ELR (cell line): ENCODE measurements at regions not wholly inside any gene's neighbourhood (a gene's known extent, or its start where the extent isn't known, plus 50 kb on each side); places are given as distances from the start of the nearest gene placed in this dataset.
"Not testable (repeated sequence)": the region's sequence is repeated elsewhere in the genome, so short reads cannot be mapped to it uniquely, and the experiment has no call there.

Experiments used
- DNase-seq: peaks from one replicate; pipeline ENCODE4 v3.0.0-alpha.2; 2015; ENCODE audit warnings: low read depth

- no peak for DNase-seq
Measured at GRCh38 chr2:39929531-39929930, 150.5 kb upstream of the THUMPD2 start.

GRCh38 chr2:39925312-39925711 is 146.3 kb upstream of the THUMPD2 start:
- no peak for DNase-seq

DNA sequence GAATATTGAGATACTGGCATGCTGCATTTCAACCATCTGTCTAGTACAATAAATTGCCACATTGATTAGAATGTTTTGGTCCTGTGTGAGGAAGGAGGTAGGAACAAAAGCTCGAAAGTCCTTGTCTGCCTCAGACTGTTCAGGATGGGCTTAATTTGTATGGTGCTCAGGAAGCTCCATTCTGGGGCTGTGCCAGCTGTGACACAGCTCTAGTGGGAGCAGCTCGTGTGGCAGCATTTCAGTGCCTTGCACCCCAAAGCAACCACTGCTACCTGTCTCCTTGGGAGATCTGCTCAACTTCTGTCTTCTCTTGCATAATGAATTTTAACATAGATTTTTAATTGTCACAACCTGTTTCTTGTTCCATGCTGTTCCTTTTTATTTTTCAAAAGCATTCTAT is 144.4 kb upstream of the THUMPD2 start:
- DNase-seq: no peak

DNA sequence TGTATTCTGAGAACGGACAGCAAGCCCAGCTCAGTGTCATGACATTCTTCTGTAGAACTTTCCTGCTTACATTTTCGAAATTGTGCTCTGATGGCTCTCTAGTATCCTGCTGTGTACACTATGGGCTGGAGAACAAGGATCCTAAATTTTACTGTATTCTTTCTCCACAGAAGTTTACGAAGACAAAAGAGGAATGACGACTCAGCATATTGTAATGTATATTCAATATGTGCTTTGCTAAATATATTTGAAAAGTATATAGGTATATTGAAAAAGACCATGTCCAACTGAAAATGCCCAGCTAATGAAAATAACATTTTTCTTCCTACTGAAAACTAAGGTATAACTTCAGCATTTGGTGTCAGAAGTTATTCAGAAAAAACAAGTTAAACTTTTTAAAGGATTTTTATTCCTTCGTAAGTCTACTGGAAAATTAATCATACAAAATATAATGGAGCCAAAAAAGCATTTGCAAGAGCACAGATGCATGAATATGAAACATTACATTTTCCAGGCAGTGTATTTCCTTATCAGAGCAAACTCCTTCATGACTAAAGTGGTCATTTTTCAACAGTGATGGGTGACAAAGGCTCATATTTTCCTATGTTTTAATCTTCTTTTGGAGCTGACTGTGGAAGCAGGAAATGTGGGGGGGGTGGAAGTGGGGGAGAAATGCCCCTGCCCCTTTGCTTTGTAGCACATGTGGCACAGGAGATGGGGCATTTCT is 143.8 kb upstream of the THUMPD2 start:
- DNase-seq: no peak

DNA sequence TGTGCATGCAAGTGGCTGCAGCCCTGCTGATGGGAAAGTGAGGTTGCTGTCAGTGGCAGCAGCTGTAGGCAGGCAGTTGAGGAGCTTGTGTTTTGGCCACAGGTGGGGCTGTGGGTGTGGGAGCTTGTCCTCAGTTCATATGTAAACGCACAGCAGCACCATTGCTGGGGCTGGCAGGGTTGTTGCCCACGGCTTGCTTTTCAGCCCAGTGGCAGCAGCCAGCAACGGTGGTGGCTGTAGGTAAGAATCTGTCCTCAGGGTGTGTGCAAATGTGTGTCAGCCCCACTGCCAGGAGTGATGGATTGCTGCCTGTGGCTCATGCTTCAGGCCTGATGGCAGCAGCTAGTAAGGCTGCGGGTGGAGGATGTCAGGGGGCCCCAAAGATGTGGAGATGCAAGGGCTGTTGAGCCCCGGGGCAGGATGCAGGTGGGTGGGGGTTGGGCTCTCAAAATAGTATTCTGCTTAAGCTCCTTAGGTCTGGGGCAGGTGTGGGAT is 141.3 kb upstream of the THUMPD2 start:
- no peak for DNase-seq

- DNase-seq: no peak
Measured at GRCh38 chr2:39919511-39920306, 140.7 kb upstream of the THUMPD2 start.

GRCh38 chr2:39918886-39919285 is 139.8 kb upstream of the THUMPD2 start:
- DNase-seq: no peak

DNA sequence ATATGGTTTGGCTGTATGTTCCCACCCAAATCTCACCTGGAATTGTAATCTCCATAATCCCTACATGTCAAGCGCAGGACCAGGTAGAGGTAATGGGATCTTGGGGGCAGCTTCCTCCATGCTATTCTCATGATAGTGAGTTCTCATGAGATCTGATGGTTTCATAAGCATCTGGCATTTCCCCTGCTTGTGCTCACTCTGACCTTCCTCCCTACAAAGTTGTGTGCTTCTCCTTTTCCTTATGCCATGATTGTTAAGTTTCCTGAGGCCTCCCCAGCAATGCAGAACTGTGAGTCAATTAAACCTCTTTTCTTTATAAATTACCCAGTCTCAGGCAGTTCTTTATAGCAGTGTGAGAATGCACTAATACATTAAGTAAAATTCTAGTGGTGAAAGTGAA is 138.3 kb upstream of the THUMPD2 start:
- not testable (repeated sequence) for DNase-seq

GRCh38 chr2:39914949-39915348 is 135.9 kb upstream of the THUMPD2 start:
- no peak for DNase-seq

GRCh38 chr2:39913648-39914461 is 134.8 kb upstream of the THUMPD2 start:
- peak; percentile 84 for DNase-seq

DNA sequence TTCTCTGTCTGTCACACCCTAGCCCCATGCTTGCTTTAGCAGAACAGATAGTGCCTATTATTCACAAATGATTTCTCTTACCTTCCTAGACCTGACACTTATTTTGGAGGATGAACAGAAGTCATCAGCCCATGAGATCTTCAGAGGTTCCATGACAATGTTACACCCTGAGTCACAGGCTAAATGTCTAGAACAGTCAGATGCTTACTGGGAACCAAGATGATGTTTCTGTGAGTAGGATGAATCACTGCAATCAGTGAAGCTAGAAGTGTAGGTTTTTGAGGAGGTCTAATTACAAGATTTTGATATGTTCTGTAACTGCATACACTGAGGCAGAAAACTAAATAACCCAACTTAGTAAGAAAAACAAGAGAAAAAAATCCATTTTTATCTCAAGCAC is 123.0 kb upstream of the THUMPD2 start:
- peak; percentile 81 for DNase-seq

- no peak for DNase-seq
Measured at GRCh38 chr2:39898934-39899333, 119.9 kb upstream of the THUMPD2 start.

GRCh38 chr2:39897273-39897672 is 118.2 kb upstream of the THUMPD2 start:
- DNase-seq: no peak

DNA sequence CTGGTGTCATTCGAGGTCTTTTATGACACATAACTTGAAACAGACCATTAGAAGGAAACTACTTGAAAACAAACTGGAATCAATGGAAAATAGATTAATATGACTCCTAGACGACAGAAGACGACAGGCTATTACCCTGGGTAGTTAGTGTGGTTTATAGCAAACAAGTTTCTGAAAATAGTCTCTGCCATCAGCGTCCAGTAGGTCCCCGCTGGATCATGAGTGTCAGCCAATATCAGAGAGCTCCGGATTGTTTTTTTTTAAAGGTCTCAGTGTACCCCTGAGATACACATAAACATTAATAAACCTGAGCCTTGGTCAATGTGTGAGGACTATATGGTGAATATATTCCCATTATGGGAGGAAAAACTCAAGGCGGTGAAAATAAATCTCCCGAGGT is 115.0 kb upstream of the THUMPD2 start:
- no peak for DNase-seq

DNA sequence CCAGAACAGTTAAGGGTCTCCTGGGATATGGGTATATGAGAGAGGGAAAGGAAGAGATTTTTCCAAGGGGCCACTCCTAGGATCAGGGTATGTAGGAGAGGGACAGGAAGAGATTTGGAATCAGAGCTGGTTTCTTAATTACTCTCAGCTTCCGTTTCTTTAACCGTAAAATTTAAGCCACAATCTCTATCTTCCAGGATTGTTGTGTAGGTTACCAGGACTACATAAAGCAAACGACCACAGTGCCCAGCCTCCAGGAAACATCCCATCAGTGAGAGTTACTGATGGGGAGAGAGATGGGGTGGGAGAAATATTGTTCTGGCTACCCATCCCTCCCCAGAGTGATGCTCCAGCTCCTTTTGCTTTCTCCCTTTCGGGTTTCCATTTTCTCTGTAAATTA is 114.6 kb upstream of the THUMPD2 start:
- no peak for DNase-seq

DNA sequence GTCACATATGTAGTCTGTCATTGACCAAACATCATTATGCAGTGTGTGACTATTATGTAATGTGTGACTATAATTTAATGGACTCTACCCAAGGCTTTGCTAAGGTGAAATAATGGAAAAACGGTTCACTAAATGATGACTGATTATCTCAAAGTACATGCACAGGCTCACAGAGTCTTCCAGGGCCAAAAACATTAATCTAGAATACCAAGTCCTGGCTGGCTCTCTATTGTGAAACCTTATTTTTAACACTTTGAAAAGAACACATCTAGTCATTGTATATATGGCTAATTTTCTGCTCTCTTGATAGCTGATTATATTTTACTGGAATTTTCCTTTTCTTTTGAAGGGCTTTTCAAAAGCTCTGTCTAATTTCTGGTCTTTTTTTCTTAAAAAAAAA is 102.9 kb upstream of the THUMPD2 start:
- DNase-seq: no peak

DNA sequence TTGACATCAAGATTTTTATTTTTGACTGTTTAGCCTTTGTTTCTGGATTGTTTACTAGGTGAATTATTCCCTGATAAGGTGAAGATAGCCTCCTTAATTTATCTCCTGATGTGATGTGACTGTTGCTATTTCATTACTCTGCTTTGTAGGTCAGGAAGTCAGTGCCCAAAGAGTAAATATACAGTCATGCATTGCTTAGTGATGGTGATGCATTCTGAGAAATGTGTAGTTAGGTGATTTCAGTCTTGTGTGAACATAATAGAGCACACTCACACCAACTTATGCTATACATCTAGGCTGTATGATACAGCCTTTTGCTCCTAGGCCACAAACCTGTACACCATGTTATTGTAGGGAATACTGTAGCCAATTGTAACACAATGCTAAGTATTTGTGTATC is 102.4 kb upstream of the THUMPD2 start:
- peak; percentile 58 for DNase-seq

- DNase-seq: not testable (repeated sequence)
Measured at GRCh38 chr2:39879001-39879400, 99.9 kb upstream of the THUMPD2 start.

DNA sequence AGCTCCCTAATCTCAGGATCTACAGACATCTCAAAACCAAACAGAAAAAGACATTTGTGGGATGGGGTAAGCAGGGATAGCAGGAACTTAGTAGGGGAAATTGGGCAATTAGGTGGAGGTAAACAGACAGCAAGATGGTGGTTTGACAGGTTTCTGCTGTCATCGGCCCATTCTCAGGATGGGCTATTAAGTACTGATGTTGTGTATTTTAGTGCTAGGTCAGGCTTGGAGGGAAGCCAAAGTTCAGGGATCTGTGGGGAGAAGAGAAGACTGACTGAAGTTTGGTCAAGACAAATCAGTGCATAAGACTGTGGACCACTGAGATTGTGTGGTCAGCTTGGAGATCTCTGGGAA is 96.8 kb upstream of the THUMPD2 start:
- no peak for DNase-seq

DNA sequence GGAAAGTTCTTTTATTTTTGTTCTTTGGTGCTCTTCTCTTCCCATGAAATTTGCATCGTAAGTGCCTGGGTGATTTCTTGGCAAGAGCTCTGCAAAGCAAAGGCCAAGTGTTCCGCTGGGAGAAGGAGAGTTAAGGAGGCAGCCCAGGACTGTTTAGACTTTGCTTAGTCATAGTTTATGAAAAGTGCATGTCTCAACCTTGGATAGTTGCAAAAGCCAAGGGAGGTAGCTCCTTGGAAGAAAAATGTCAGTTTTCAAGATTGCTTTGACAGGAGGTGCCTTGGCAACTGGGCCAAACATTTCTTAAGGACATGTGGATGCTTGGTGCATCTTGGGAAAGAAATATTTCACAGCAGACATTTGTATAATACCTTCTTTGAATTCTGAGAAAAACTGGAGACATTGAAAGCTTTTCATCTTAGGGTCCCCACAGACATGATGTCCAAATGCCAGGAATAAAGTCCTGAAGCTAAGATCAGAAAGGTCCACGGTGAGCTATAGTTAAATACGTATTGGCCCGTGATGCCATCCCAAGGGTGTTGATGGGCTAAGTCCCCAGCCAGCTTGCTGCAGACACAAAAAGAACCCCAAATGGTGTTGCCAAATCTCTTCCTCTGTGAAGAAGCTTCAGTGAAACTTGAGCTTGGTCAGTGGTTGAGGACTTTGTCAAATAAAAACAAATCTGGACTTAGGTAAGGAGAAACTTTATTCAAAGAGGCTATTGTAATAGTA is 96.3 kb upstream of the THUMPD2 start:
- DNase-seq: peak; percentile 90

- DNase-seq: no peak
Measured at GRCh38 chr2:39874236-39874635, 95.2 kb upstream of the THUMPD2 start.

- no peak for DNase-seq
Measured at GRCh38 chr2:39873586-39873985, 94.5 kb upstream of the THUMPD2 start.
